HEK293 (cell line): ENCODE measurements at regions not wholly inside any gene's neighbourhood (a gene's known extent, or its start where the extent isn't known, plus 50 kb on each side); places are given as distances from the start of the nearest gene placed in this dataset.

Experiments used
- CTCF ChIA-PET: fragments of 350-600 bp; formaldehyde crosslinking; extraction: SDS; loops from one replicate; lab custom pipeline; 2021; ENCODE audit warnings: antibody characterized with exemption; lab: Yijun Ruan, JAX
- POLR2A ChIA-PET: fragments of 300-600 bp; formaldehyde crosslinking; extraction: SDS; loops from one replicate; lab custom pipeline; 2020; ENCODE audit warnings: antibody characterized with exemption, inconsistent platforms; lab: Yijun Ruan, JAX
- H3K27ac ChIP-seq: fragments of 200-500 bp; sonication (Bioruptor generic); 2 replicates; pipeline ENCODE4 v1.5.1; 2014; ENCODE audit warnings: low read depth, low read length, control low read depth, inconsistent platforms; ENCODE audit errors: extremely low read depth
- H3K36me3 ChIP-seq, 2 experiments: fragments of 200-500 bp in 1 of 2; sonication (Bioruptor generic) in 1 of 2; 1 replicate in 1 of 2; 2 replicates in 1 of 2; pipeline ENCODE4 v1.5.1; 2014 to 2017; ENCODE audit warnings: inconsistent platforms in 2 of 2, low read length in 2 of 2; ENCODE audit not compliant: control insufficient read depth in 2 of 2, insufficient read depth in 1 of 2
- H3K4me1 ChIP-seq: fragments of 200-500 bp; sonication (Bioruptor generic); 2 replicates; pipeline ENCODE4 v1.5.1; 2014; ENCODE audit warnings: mild to moderate bottlenecking, low read length, inconsistent platforms; ENCODE audit not compliant: control insufficient read depth, insufficient read depth
- H3K4me3 ChIP-seq: 2 replicates; pipeline ENCODE4 v1.5.1; 2011; ENCODE audit warnings: low read depth, mild to moderate bottlenecking, control low read depth, low read length, moderate library complexity
- H3K9me3 ChIP-seq: fragments of 200-500 bp; sonication (Bioruptor generic); 2 replicates; pipeline ENCODE4 v1.5.1; 2014; ENCODE audit warnings: low read depth, low read length, inconsistent platforms; ENCODE audit not compliant: control insufficient read depth, insufficient read depth
- CTCF ChIP-seq: fragments of 450-650 bp; formaldehyde crosslinking; IDR thresholded peaks from 2 replicates; pipeline ENCODE4 v1.5.1; 2016; ENCODE audit warnings: missing biosample characterization, missing genetic modification characterization
- IKZF3 ChIP-seq: fragments of 450-650 bp; IDR thresholded peaks from 2 replicates; pipeline ENCODE4 v1.5.0; 2018; ENCODE audit warnings: missing biosample characterization, mild to moderate bottlenecking, missing genetic modification characterization, moderate library complexity
- KLF17 ChIP-seq: fragments of 450-650 bp; formaldehyde crosslinking; IDR thresholded peaks from 2 replicates; pipeline ENCODE4 v1.5.1; 2016; ENCODE audit warnings: missing biosample characterization, missing genetic modification characterization
- PRDM4 ChIP-seq: fragments of 450-650 bp; formaldehyde crosslinking; IDR thresholded peaks from 2 replicates; pipeline ENCODE4 v1.5.1; 2017; ENCODE audit warnings: missing biosample characterization, missing genetic modification characterization
- SETDB1 ChIP-seq: IDR thresholded peaks from one replicate; pipeline ENCODE4 v1.6.1; 2017; ENCODE audit warnings: mild to moderate bottlenecking, low read length, moderate library complexity, mixed read lengths; ENCODE audit not compliant: insufficient read length
- SP7 ChIP-seq: fragments of 450-650 bp; formaldehyde crosslinking; IDR thresholded peaks from 2 replicates; pipeline ENCODE4 v1.5.1; 2016; ENCODE audit warnings: missing biosample characterization, missing genetic modification characterization
- ZBTB10 ChIP-seq: fragments of 450-650 bp; formaldehyde crosslinking; IDR thresholded peaks from 2 replicates; pipeline ENCODE4 v1.5.1; 2016; ENCODE audit warnings: missing biosample characterization, missing genetic modification characterization
- ZBTB48 ChIP-seq: fragments of 450-650 bp; formaldehyde crosslinking; IDR thresholded peaks from 2 replicates; pipeline ENCODE4 v1.5.1; 2016; ENCODE audit warnings: missing biosample characterization, missing genetic modification characterization
- ZFP37 ChIP-seq: fragments of 450-650 bp; formaldehyde crosslinking; IDR thresholded peaks from 2 replicates; pipeline ENCODE4 v1.5.1; 2016; ENCODE audit warnings: missing biosample characterization, missing genetic modification characterization
- ZNF19 ChIP-seq: fragments of 450-650 bp; formaldehyde crosslinking; IDR thresholded peaks from 2 replicates; pipeline ENCODE4; 2016; ENCODE audit warnings: missing biosample characterization, missing genetic modification characterization, low read depth
- ZNF221 ChIP-seq: fragments of 450-650 bp; formaldehyde crosslinking; IDR thresholded peaks from 2 replicates; pipeline ENCODE4 v1.5.1; 2017; ENCODE audit warnings: missing biosample characterization, missing genetic modification characterization, borderline replicate concordance
- ZNF223 ChIP-seq: fragments of 450-650 bp; formaldehyde crosslinking; IDR thresholded peaks from 2 replicates; pipeline ENCODE4 v1.5.1; 2016; ENCODE audit warnings: missing biosample characterization, missing genetic modification characterization
- ZNF354C ChIP-seq: fragments of 450-650 bp; formaldehyde crosslinking; IDR thresholded peaks from 2 replicates; pipeline ENCODE4 v1.5.1; 2016; ENCODE audit warnings: missing biosample characterization, missing genetic modification characterization, low read depth, borderline replicate concordance
- ZNF404 ChIP-seq: fragments of 450-650 bp; formaldehyde crosslinking; IDR thresholded peaks from 2 replicates; pipeline ENCODE4 v1.5.1; 2017; ENCODE audit warnings: missing biosample characterization, missing genetic modification characterization
- ZNF571 ChIP-seq: fragments of 450-650 bp; formaldehyde crosslinking; IDR thresholded peaks from 2 replicates; pipeline ENCODE4 v1.5.0; 2017; ENCODE audit warnings: missing biosample characterization, missing genetic modification characterization
- ZNF692 ChIP-seq: fragments of 450-650 bp; formaldehyde crosslinking; IDR thresholded peaks from 2 replicates; pipeline ENCODE4 v1.5.1; 2016; ENCODE audit warnings: missing biosample characterization, missing genetic modification characterization
- ZNF704 ChIP-seq: fragments of 450-650 bp; formaldehyde crosslinking; IDR thresholded peaks from 2 replicates; pipeline ENCODE4 v1.5.1; 2016; ENCODE audit warnings: missing biosample characterization, missing genetic modification characterization
- ZSCAN30 ChIP-seq: fragments of 450-650 bp; IDR thresholded peaks from 2 replicates; pipeline ENCODE4 v1.5.1; 2018; ENCODE audit warnings: missing biosample characterization, mild to moderate bottlenecking, missing genetic modification characterization, moderate library complexity

- TF ChIP-seq IKZF3 (tag by site-specific recombination): no peak
- TF ChIP-seq ZNF223 (tag by site-specific recombination): no peak
- no peak for TF ChIP-seq ZNF704 (tag by site-specific recombination)
- TF ChIP-seq ZNF19 (tag by site-specific recombination): no peak
- no peak for TF ChIP-seq SETDB1
- TF ChIP-seq ZBTB48: no peak
- TF ChIP-seq CTCF: no peak
Observed at GRCh38 chr18:66211749-66212148, 392.1 kb downstream of the CDH19 start (continued).

GRCh38 chr18:66210875-66211274 lies 393.0 kb downstream of the CDH19 start:
- TF ChIP-seq ZNF404 (tag by site-specific recombination) (no peak), KLF17 (no peak), ZSCAN30 (tag by site-specific recombination) (no peak), ZFP37 (tag by site-specific recombination) (no peak), ZBTB10 (tag by site-specific recombination) (no peak), ZNF354C (tag by site-specific recombination) (no peak), ZNF692 (tag by site-specific recombination) (no peak), SP7 (tag by site-specific recombination) (no peak)
- ChIA-PET CTCF (no interaction called here), POLR2A (no interaction called here)
- Histone ChIP-seq H3K9me3 (no peaks in the 10 kb centered on the region), H3K4me1 (no peaks in the 10 kb centered on the region), H3K4me3 (no peak overlapping the region), H3K36me3 (no peaks in the 10 kb centered on the region), H3K27ac (no peak overlapping the region)

- ChIA-PET CTCF (interaction anchor here (0.5 to 1.1 kb wide), 3 partner anchors 8 to 539 kb away, joined by 3 to 5 read pairs (median 3); no protein-coding TSS in a partner anchor), POLR2A (no interaction called here)
- no peaks in the 10 kb centered on the region for H3K36me3 ChIP-seq
- no peak overlapping the region for H3K27ac ChIP-seq
- no peaks in the 10 kb centered on the region for H3K4me1 ChIP-seq
- H3K4me3 ChIP-seq: no peak overlapping the region
- no peaks in the 10 kb centered on the region for H3K9me3 ChIP-seq
- TF ChIP-seq PRDM4 (tag by site-specific recombination) (no peak), ZNF571 (no peak), ZNF221 (tag by site-specific recombination) (no peak)
Observed at GRCh38 chr18:66209656-66210055, 394.2 kb downstream of the CDH19 start.
